IPS-NIHi7 (cell line): ENCODE measurements at regions not wholly inside any gene's neighbourhood (a gene's known extent, or its start where the extent isn't known, plus 50 kb on each side); places are given as distances from the start of the nearest gene placed in this dataset.
"Not testable (repeated sequence)": the region's sequence is repeated elsewhere in the genome, so short reads cannot be mapped to it uniquely, and the experiment has no call there.

ENCODE experiments used
- DNase-seq: peaks from one replicate; pipeline ENCODE4 v3.0.0; 2012; ENCODE audit warnings: mixed read lengths; ENCODE audit errors: extremely low spot score

DNA sequence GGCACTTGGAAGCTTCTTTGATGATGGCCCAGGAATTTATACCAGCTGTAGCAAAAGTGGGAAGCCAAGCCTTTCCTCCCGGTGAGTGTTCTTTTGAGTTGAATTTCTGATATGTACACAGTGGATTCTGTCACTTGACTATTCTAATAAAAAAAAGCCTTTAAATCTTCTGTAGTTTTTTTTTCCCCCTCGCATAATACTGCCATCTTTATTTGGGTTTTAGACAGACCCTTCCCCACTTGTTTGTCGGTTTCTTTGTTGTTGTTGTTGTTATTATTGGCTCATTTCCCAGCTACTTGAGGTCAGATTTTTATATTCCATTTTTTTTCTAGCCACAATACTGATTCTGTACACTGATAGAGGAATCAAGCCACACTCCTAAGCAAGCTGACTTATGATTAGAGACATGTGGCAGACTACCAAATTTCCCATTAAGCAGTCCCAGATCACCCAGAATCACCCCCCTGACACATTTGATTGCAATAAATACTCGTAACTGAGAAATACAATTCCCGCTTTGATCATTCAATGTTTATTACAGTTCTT is 122.4 kb upstream of the IL12A start:
- DNase-seq = no peak

DNA sequence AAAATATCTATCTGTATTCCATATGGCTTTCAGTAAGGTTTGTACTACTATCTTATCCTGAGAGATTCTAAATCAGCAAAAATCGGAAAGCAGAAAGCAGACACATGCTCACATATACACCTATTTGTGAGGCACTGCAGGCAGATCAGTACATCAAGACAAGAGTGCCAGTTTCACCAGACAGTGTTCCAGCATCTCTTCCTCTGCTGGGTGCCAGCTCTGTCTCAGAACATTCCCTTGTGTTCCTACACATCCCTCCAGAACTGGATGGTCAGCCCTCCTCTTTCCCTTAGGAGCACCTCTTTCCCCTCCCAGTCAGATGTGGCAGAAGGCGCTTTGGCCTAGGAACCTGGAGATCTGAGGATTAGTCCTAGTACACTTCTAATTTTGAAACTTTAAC is 121.3 kb upstream of the IL12A start:
- DNase-seq = no peak

DNA sequence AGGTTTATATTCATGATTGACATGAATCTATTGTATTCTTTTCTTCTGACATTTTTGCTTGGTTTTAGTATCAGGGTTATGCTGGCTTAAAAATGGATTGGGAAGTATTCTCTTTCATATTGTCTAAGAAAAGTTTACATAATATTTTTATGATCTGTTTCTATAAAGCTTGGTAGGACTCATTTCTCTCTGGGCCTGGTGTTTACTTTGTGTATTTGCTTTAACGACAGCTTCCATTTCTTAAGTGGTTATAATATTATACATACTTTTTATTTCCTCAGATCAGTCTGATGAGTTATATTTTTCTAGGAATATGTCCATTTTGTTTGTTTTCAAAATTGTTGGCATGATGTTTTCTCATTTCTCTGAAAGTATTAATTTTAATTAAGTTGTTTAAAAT is 117.9 kb upstream of the IL12A start:
- no peak for DNase-seq

DNA sequence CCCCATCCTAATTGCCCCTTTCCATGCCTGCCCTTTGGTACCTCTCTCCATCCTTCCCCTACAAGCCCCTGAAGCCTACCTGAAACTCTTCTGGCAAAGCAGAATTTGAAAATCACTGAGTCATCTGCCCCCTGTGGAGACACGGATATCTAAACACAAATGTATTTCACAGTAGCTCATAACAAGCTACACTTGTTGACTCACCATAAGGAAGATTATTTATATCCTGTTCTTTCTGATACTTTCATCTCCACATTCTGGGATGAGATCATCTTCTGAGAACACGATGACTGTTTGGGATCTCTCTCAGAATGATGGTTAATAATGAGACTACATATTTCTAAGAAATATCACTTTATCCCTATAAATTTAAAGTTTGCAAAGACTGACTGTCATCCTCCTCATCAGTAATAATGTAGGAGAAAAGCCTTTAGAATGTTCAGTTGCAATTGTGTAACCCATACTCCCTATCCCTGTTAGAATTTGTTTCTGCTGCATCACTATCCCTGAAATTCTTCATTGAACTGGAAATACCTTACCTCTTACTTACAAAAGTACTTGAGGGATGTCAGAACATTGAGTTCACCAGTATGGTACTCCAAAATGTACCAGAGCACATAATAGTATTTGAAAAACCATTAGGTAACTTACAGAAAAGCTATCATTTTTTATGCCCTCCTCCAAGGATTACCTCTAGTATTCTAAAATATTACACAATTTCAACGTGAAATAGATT is 116.1 kb upstream of the IL12A start:
- DNase-seq = no peak

DNA sequence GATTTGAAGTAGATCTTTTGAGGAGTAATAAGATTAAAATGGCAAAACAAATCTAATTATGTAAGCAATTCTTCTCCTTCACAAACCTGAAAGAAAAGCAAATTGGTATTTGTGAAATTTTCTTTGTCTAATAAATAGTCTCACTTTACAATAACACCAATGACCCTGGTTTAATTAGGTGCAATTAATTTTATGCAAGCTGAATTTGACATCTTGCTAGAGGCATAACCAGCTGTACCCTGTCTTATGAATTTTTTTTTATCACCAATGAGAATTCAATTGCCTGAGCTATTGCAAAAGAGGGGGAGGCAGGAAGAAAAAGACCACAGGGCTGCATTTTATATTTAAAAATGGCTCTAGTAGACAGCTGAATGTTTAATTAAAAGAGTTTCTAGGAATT is 113.5 kb upstream of the IL12A start:
- no peak for DNase-seq

DNA sequence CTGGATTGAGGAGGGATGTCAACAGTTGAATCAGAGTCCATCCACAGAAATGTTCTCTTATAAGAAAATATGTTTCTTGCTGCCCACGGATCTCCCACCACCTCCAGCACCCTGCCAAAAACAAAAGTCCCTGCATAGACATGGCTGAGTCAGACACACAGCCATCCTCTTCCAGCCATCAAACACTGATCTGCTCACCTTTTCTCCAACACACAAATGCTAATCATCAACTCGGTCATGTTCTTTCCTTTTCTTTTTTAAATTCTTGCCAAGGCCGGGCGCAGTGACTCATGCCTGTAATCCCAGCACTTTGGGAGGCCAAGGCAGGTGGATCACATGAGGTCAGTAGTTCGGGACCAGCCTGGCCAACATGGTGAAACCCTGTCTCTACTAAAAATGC is 110.7 kb upstream of the IL12A start:
- no peak for DNase-seq

DNA sequence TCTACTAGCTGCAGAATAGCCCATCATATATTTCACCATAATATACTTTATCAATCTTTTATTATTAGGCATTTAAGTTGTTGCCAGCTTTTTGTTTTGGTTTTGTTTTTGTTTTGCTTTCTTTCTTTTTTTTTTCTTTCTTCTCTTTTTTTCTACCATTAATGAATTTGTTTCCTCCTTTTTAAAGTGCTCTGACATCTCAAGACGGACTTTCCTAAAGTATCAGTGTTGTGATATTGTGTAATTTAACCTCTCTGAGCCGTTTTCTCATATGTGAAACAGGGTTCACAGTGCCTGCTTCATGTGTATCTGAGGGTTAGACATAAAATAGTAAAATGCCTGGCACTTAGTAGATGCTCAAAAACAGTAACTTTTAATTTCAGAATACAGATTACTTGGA is 109.5 kb upstream of the IL12A start:
- no peak for DNase-seq

DNA sequence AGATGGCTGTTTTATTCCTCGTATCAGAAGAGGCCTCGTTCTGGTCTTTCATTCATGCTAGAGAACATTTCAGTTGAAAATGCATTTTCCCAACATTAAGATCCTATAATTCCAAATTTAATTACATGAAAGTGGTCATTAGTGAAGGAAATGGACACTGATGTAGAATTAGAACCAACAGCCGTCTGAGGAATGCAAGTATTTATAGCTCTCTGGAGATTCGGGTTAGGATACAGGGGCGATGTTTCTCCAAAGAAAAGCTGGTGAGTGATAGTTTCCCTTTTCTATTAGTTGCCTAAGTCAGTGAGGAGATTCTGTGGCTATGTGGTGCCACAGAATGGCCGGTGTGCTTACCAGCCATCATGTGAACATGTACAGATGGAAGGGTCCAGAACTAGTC is 109.0 kb upstream of the IL12A start:
- DNase-seq = no peak

DNA sequence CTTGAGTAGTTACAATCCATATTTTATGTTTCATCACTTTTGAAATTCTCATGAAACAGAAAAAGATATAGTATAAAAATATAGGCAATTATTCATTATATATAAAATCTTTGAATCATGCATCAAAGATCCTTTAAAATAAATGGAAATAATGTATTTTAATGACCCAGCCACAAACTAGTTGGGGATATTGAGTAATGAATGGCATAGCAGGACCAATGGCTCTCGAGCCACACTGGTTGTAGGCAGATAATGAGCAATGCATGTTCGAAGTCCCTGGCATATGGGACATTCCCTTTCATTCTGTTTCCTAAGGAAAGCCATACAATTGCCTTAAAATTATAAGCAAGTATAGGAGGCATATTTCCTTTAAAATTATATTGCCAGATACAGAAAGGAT is 107.4 kb upstream of the IL12A start:
- no peak for DNase-seq

DNA sequence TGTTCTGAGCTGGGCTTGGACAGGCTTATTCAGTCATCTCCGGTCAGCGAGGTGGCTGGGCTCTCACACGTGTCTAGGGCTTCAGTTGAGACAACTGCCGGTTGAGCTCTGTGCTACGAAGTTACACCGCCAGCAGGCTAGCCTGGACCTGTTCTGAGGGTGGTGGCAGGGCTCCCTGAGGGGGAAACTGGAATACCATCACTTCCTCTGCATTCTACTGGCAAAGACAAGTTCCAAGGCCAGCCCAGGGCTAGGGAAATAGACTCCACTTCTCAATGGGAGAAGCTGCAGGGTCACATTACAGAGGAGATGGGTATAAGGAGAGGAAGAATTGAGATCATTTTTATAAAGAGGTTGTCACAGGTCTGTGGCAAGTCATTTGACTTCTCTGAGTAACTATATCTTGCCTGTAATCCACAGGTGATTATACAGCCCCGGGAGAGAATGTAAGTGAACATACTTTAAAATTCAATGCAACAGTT is 106.8 kb upstream of the IL12A start:
- peak; percentile 28 for DNase-seq

DNA sequence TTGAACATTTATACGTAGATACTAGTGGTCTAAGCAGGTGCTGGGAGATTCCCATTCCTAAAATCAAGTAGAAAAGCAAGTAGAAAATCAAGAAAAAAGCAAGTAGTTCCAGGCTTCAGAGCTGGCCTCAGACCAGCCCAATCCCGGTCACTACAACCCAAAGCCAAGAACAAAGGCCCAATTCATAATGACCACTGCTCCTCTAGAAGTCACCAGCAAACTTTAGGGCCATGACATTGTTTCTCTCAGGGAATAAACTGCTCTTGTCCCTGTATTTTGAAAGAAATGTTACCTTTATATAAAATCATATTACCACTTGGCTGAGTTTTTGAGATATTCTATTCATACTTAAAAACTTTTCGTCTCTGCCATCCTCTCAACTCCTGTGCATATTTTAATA is 106.3 kb upstream of the IL12A start:
- DNase-seq = no peak

DNA sequence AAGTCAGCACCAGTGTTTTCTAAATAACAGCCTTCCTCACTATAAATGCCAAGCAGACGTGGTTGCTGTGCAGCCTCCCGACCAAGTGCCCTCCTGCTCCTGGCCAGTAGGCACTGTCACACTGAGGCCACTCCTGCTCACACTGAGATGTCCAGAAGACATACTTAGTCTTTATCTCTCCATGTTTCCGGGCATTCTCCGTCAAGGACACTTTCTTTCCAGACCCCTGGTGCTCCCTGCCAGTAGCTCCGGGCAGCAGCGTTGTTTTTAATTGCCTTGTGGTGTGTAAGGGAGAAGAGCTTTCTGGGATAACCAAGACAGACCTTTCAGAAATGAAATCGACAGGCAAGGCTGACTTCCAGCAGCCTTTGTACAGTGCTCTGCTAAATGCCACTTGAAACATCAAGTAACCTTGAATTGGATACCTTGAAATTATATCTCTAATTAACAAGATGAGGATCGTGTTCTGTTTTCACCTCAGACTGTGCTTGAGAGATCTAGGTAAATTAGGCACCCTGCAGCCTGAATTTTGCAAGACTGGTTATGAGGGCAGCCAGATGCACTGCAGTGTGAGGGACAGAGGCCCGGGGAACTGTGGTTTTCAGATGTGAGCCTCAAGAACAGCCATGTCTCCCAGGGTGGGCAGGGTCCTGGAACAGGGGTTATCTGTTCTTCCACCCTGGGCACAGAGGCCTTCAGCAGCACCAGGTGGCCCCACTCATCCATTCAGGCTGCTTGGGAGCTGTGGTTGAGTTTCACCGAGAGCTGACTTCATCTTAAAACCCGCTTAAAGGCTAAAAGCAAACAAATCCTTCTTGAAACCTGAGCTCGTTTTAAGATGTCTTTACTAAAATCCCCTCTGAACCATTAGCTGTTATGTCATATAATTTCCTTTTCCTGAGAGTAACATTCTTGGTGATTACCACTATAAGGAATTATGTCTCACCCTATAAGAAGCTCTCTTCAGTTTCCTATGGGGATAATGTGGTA is 105.5 kb upstream of the IL12A start:
- no peak for DNase-seq

DNA sequence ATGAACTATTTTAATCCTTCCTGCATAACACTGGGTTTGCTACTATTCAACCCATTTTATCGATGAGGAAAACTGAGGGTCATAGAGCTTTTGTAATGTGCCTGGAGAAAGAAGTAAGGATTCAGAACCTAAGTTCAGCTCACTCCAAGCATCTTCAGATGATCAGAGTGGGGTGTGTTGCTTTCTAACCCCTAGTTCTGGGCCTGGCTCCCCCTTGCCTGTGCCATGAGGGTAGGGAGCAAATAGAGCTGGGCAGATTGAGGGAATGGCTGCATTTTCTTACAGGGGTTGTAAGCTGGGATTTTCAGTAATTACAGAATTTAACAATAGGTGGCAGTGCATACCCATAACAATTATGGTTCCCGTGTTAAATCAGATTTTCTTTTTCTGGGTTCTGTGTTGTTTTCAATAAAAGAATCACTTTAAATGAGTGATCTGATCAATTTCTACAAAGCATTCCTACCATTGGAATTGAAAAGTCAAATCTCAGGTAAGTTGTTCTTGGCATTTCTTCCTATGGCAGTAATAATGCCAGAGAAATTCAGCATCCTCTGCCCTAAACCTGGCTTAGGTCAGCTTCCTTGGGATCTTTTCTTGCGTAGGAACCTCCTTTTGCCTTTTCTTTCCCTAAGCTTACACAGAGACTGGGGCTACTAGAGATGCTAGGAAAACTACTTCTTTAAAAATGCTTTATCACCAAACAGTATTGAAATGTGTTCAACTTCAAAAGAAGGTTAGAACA is 103.8 kb upstream of the IL12A start:
- DNase-seq = peak; percentile 42

DNA sequence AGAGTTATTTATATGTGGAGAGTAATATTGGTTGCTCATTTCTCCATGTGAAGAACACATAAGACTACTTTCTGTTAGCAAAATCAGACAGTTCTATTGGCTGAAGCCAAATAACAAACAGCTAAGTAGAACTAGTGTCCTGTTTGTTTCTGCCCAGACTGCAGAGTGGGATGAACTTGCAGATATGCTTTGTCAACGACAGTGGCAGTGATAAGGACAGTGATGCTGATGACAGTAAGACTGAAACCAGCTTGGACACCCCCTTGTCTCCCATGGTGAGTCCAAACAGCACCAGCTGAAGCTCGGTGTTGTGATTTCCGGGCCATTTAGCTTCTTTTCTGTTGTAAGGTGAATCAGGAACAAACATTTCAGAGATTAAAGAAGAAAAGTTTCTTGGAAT is 102.6 kb upstream of the IL12A start:
- DNase-seq = no peak

DNA sequence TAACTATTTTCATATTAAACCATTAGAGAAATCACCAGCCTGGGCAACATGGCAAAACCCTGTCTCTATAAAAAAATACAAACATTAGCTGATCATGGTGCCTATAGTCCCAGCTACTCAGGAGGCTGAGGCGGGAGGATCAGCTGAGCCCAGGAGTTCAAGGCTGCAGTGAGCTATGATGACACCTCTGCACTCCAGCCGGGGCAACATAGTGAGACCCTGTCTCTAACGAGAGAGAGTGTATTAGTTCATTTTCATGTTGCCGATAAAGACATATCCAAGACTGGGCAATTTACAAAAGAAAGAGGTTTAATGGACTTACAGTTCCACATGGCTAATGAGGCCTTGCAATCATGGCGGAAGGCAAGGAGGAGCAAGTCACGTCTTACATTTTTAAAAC is 102.1 kb upstream of the IL12A start:
- not testable (repeated sequence) for DNase-seq

DNA sequence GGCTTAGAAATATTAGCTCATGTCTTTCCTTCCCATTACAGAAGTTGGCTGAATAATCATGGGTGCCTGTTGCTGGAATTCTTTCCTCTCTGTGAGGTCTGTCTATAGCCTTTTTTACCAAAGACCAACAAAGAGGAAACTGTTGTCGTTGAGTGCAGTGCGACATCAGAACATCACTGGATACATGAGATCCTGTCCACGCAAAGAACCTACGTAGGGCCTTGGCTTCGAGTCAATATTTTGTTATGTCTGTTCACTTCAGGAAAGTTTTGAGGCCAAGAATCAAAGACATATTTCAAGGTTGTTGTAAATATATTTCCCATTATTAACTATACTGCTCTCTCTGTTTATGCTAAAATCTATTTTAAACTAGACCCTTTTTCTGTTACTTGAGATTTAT is 101.5 kb upstream of the IL12A start:
- no peak for DNase-seq

DNA sequence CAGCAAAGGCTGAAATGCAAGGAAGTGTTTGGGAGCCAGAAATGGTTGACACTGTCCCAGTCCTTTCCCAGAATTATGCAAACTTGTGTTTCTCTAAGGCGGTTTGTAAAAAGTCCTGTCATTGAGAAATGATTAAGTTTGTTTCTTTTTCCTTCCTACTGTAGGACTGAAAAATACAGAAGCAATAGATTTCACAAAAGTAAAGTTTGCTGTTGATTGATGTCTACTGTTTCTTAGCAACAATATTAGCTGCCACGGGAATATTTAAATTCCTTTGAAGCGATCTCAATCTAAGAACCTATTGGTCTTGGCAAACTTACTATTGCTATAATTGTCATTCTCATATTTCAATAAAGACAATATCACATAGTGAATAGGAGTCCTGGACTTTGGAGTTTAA is 100.7 kb upstream of the IL12A start:
- no peak for DNase-seq

DNA sequence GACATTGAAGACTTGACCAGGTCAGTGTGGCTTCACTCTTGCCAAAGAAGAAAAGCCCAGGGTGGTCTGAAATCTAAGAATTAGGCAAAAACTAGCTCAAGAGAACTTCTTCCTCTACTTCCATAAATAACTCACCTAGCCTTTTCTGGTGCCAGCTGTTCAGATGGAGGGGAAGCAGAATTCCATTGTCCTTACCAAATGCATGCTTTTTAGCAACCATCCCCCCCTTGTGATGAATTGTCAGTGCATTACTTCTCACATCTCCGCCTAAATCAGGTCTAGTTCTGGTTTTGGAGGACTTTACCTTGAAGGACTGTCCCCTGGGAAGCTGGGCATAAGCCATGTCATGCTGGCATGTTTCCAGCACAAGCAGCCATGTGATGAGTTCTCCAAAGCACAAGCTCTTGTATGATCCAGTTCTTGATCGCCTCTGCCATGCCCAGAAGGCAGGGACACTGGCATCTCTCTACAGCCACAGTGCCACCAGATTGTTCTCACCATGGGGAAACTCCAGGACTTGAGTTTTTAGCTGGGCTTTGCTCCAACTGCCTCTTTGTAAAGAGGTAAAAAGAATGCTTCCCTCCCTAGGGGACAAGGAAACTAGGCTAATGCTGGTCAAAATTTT is 96.4 kb upstream of the IL12A start:
- no peak for DNase-seq

DNA sequence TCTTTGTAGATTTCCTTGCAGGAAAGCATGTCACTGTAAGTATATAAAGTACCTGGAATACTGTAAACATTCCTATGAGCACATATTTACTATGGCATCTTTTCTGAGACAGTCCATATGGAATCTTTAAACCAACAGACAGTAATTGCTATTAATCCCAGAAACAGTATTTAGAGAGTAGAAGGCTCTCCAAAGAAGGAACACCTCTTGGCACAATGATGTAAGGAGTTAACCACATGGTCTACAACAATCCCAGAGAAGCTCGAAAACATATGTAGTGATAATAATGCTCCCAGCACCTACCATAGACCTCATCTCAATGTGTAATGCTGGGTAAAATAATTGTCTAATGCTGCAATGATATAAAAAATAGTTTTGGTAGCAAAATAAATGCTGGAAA is 95.8 kb upstream of the IL12A start:
- DNase-seq = no peak

DNA sequence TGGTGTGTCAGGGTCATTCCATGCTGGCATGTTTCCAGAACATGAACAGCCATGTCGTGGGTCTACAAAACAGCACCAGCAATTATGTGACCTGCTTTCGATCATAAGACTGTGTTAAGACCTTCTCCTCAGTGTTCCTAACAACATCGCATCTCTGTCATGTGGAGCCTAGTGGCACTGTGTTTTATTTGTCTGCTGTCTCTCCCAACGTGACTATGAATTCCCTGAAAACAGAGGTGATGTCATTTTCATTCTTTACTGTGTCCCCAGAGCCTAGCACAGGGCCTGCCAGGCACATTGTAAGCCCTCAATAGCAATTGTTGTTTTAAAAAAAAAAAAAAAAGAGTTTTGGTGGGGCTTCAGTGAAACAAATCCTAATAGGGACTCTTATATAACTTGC is 94.2 kb upstream of the IL12A start:
- no peak for DNase-seq

DNA sequence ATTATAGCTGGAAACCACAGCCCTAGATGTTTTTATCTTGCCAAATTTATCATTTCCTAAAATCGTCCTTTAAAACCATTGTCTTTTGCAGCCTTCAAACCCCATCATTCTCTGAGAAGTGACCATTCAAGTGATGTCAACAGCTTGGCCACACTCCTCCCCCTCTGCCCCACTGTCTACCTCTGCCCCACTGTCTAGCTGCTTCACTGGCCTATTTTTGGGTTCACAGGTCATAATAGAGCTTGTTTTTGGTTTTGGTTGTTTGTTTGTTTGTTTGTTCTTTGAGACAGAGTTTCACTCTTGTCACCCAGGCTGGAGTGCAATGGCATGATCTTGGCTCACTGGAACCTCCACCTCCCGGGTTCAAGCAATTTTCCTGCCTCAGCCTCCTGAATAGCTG is 93.2 kb upstream of the IL12A start:
- DNase-seq = no peak

DNA sequence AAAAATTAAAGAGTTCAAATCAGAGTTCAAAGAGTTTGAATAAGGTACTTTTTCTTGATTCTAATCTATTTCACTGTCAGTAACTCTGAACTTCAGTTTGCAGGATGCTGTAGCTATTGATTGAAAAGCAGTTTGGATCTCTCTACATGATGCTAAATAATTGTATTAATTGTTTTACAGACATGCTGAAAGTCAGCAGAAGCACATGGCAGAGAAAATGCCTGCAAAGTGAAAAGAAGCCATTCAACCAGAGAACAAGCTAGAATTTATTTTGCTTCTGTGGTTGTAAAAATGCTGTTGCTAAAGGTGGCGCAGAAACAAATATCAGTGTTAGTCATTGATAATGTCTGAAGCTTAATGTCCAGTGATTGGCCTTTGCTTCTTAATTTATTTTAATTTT is 92.1 kb upstream of the IL12A start:
- no peak for DNase-seq
